ENCODE measurements at regions not wholly inside any gene's neighbourhood (a gene's known extent, or its start where the extent isn't known, plus 50 kb on each side); places are given as distances from the start of the nearest gene placed in this dataset.

DNA sequence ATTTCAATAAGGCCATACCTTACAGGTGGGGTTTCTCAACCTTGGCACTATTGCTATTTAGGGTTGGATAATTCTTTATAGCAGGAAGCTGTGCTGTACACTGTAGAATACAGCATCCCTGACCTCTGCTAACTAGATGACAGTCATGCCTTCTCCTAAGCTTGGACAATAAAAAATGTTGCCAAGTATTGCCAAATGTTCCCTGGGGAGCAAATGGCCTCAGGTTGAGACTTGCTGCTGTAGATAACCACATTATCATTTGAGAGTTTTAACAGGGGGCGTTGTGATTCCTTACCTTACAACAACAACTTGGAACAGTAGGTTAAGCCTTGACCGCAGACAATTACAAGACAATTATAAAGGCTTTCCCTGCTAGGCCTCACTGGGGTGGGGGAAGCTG lies 1073.6 kb upstream of the TMEM132C start:
- H3K4me3 Mint-ChIP-seq: no peak overlapping the region
- H3K4me1 Mint-ChIP-seq: no peaks in the 10 kb centered on the region
- H3K9me3 Mint-ChIP-seq: no peaks in the 10 kb centered on the region
- H3K27me3 Mint-ChIP-seq (ENCODE audit: low read depth): peaks cover 3% of the 10 kb centered on the region
- no peaks in the 10 kb centered on the region for H3K36me3 Mint-ChIP-seq
- no peak for DNase-seq (ENCODE audit: low spot score in 2 of 2, unreplicated experiment in 2 of 2)
- TF ChIP-seq, protein P1, sequence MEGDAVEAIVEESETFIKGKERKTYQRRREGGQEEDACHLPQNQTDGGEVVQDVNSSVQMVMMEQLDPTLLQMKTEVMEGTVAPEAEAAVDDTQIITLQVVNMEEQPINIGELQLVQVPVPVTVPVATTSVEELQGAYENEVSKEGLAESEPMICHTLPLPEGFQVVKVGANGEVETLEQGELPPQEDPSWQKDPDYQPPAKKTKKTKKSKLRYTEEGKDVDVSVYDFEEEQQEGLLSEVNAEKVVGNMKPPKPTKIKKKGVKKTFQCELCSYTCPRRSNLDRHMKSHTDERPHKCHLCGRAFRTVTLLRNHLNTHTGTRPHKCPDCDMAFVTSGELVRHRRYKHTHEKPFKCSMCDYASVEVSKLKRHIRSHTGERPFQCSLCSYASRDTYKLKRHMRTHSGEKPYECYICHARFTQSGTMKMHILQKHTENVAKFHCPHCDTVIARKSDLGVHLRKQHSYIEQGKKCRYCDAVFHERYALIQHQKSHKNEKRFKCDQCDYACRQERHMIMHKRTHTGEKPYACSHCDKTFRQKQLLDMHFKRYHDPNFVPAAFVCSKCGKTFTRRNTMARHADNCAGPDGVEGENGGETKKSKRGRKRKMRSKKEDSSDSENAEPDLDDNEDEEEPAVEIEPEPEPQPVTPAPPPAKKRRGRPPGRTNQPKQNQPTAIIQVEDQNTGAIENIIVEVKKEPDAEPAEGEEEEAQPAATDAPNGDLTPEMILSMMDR (IDR thresholded peaks at IDR 0.05; ENCODE audit: unreplicated experiment): no peak
- no peak overlapping the region for H3K27ac Mint-ChIP-seq

- no peak for DNase-seq (ENCODE audit: low spot score in 2 of 2, unreplicated experiment in 2 of 2)
- Mint-ChIP-seq H3K27me3 (ENCODE audit: low read depth) (peaks cover 3% of the 10 kb centered on the region), H3K4me1 (no peaks in the 10 kb centered on the region), H3K27ac (no peak overlapping the region), H3K4me3 (no peak overlapping the region), H3K36me3 (no peaks in the 10 kb centered on the region), H3K9me3 (no peaks in the 10 kb centered on the region)
- TF ChIP-seq, protein P1 (IDR thresholded peaks at IDR 0.05; ENCODE audit: unreplicated experiment): no peak
These were observed 1072.8 kb upstream of the TMEM132C start for GRCh38 chr12:127194176-127194575.

DNA sequence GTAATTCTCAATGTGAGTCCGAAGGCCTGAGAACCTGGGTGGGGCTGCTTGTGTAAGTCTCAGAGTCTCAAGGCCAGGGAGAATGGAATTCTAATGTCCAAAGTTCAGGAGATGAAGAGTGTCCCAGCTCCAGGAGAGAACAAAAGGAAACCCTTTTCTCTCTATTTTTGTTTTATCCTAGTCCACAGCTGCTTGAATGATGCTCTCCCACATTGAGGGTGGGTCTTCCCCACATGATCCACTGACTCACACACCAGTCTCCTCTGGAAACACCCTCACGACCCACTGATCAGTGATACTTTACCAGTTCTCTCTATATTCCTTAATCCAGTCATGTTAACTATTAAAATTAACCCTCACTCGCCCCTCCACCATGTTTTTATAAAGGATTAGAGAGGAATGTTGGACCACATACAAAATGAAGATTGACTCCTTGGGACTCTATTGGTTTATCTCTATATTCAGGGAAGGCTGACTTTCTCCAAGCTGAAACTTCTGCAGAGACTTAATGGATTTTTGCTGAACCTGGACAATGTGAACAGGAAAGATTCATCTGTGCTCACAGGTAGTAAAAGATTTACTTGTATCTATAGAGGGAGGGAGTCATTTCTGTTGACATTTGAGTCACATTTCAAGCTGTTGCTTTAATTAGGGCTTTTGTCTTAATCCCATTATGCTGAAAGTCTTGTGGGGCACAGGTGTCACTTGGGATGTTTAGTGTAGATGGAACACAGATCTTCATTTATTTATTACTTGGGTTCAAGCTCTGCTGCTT lies 1061.0 kb upstream of the TMEM132C start:
- TF ChIP-seq, protein P1 (IDR thresholded peaks at IDR 0.05; ENCODE audit: unreplicated experiment): no peak
- no peak for DNase-seq (ENCODE audit: low spot score in 2 of 2, unreplicated experiment in 2 of 2)
- H3K27ac Mint-ChIP-seq: no peak overlapping the region
- peaks cover 2% of the 10 kb centered on the region for H3K27me3 Mint-ChIP-seq (ENCODE audit: low read depth)
- H3K9me3 Mint-ChIP-seq: peaks cover 14% of the 10 kb centered on the region
- H3K4me1 Mint-ChIP-seq: no peaks in the 10 kb centered on the region
- H3K4me3 Mint-ChIP-seq: no peak overlapping the region
- H3K36me3 Mint-ChIP-seq: no peaks in the 10 kb centered on the region

DNA sequence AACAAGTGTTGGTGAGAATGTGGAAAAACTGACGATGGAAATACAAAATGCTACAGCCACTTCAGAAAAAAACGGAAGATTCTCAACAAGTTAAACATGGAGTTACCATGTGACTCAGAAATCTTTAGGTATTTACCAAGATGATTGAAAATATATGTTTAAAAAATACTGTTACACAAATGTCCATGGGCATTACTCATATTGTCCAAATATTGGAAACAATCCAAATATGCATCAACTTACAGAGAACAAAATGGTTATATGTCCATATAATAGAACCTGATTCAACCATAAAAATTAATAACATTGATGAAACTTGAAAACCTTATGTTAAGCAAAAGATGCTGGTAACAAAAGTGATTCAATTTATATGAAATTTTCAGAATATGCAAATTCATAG lies 1057.7 kb upstream of the TMEM132C start:
- Mint-ChIP-seq H3K27me3 (ENCODE audit: low read depth) (peaks cover 2% of the 10 kb centered on the region), H3K36me3 (no peaks in the 10 kb centered on the region), H3K27ac (no peak overlapping the region), H3K9me3 (peaks cover 8% of the 10 kb centered on the region), H3K4me3 (no peak overlapping the region), H3K4me1 (no peaks in the 10 kb centered on the region)
- no peak for DNase-seq (ENCODE audit: low spot score in 2 of 2, unreplicated experiment in 2 of 2)
- TF ChIP-seq, protein P1 (IDR thresholded peaks at IDR 0.05; ENCODE audit: unreplicated experiment): no peak

DNA sequence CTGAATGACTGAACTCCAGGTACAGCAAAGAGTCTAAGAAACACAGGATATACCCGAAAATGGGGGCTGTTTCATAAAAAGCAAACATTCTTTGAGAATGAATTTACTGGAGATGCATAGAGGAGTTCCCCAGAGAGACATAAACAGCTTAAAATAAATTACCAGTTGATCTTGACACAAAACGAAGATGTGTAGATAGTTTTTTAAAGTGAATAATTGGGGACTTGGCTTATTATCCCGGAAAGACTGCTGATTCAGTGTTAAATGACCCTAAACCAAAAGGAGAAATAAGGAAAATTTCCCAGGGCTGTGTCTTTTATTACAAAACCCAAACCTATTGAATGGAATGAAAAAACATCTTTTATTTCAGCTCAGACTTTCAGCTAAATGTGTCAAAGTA lies 1052.8 kb upstream of the TMEM132C start:
- Mint-ChIP-seq H3K9me3 (peaks cover 7% of the 10 kb centered on the region), H3K27me3 (ENCODE audit: low read depth) (peaks cover 2% of the 10 kb centered on the region), H3K36me3 (no peaks in the 10 kb centered on the region), H3K4me3 (no peak overlapping the region), H3K27ac (no peak overlapping the region), H3K4me1 (no peaks in the 10 kb centered on the region)
- TF ChIP-seq, protein P1 (IDR thresholded peaks at IDR 0.05; ENCODE audit: unreplicated experiment): no peak
- DNase-seq (ENCODE audit: low spot score in 2 of 2, unreplicated experiment in 2 of 2): no peak

All from mesothelial cell of epicardium (in vitro differentiated cells).